Suprapubic skin (tissue), 3 donors: ENCODE measurements at regions not wholly inside any gene's neighbourhood (a gene's known extent, or its start where the extent isn't known, plus 50 kb on each side); places are given as distances from the start of the nearest gene placed in this dataset.

ENCODE experiments used
- POLR2A ChIP-seq, 2 donors: fragments of 450-650 bp; IDR thresholded peaks; one replicate each; pipeline ENCODE4 v1.6.1; 2017; ENCODE audit warnings: antibody characterized with exemption in 2 of 2, mild to moderate bottlenecking in 2 of 2, moderate library complexity in 2 of 2
- TF ChIP-seq, protein P1 (sequence below), 2 donors: fragments of 200-600 bp in 1 of 2; fragments of 450-650 bp in 1 of 2; sonication (generic) in 1 of 2; IDR thresholded peaks; one replicate each; pipeline ENCODE4 v1.5.1; 2016 to 2019; ENCODE audit warnings: antibody characterized with exemption in 2 of 2, mild to moderate bottlenecking in 1 of 2, moderate library complexity in 1 of 2

DNA sequence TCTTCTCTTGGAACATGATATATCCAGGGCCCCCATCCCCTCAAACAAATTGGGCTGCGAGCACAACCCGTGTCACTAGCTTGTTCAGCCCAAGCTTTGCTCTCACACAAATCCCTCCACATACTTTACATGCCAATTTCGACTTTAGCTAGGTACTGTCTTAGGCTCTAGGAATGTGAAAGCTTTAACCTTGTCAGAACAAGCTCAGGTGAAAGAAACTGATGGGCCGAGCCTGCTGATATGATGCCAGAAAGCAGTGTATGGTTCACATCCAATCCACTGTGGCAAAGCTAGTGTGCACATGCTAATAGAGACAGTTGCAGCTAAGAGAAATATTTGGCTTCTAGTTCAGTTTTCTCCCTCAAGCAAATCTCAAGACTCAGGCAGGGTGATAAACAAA, 79.5 kb downstream of the TNFSF18 start:
- no peak for TF ChIP-seq POLR2A (IDR thresholded peaks at IDR 0.05)
- TF ChIP-seq, protein P1, sequence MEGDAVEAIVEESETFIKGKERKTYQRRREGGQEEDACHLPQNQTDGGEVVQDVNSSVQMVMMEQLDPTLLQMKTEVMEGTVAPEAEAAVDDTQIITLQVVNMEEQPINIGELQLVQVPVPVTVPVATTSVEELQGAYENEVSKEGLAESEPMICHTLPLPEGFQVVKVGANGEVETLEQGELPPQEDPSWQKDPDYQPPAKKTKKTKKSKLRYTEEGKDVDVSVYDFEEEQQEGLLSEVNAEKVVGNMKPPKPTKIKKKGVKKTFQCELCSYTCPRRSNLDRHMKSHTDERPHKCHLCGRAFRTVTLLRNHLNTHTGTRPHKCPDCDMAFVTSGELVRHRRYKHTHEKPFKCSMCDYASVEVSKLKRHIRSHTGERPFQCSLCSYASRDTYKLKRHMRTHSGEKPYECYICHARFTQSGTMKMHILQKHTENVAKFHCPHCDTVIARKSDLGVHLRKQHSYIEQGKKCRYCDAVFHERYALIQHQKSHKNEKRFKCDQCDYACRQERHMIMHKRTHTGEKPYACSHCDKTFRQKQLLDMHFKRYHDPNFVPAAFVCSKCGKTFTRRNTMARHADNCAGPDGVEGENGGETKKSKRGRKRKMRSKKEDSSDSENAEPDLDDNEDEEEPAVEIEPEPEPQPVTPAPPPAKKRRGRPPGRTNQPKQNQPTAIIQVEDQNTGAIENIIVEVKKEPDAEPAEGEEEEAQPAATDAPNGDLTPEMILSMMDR (IDR thresholded peaks at IDR 0.05) = no peak
